Lower leg skin (tissue), 3 donors: ENCODE measurements at regions not wholly inside any gene's neighbourhood (a gene's known extent, or its start where the extent isn't known, plus 50 kb on each side); places are given as distances from the start of the nearest gene placed in this dataset.

ENCODE experiments used
- POLR2A ChIP-seq, 2 donors: fragments of 450-650 bp; IDR thresholded peaks; one replicate each; pipeline ENCODE4 v1.6.1; 2016 to 2017; ENCODE audit warnings: antibody characterized with exemption in 2 of 2, mild to moderate bottlenecking in 1 of 2, moderate library complexity in 1 of 2
- TF ChIP-seq, protein P1 (sequence below), 3 donors: fragments of 450-650 bp; IDR thresholded peaks; one replicate each; pipeline ENCODE4 v1.5.1; 2016; ENCODE audit warnings: antibody characterized with exemption in 3 of 3, mild to moderate bottlenecking in 3 of 3, moderate library complexity in 2 of 3

GRCh38 chr2:64738026-64738425 lies 84.3 kb upstream of the SERTAD2 start:
- TF ChIP-seq, protein P1, sequence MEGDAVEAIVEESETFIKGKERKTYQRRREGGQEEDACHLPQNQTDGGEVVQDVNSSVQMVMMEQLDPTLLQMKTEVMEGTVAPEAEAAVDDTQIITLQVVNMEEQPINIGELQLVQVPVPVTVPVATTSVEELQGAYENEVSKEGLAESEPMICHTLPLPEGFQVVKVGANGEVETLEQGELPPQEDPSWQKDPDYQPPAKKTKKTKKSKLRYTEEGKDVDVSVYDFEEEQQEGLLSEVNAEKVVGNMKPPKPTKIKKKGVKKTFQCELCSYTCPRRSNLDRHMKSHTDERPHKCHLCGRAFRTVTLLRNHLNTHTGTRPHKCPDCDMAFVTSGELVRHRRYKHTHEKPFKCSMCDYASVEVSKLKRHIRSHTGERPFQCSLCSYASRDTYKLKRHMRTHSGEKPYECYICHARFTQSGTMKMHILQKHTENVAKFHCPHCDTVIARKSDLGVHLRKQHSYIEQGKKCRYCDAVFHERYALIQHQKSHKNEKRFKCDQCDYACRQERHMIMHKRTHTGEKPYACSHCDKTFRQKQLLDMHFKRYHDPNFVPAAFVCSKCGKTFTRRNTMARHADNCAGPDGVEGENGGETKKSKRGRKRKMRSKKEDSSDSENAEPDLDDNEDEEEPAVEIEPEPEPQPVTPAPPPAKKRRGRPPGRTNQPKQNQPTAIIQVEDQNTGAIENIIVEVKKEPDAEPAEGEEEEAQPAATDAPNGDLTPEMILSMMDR (IDR thresholded peaks at IDR 0.05), result no peak
- TF ChIP-seq POLR2A (IDR thresholded peaks at IDR 0.05), result no peak
